ENCODE measurements at regions not wholly inside any gene's neighbourhood (a gene's known extent, or its start where the extent isn't known, plus 50 kb on each side); places are given as distances from the start of the nearest gene placed in this dataset.

GRCh38 chr6:47147175-47147727 lies 105.1 kb upstream of the ADGRF1 start:
- TF ChIP-seq, protein P1, sequence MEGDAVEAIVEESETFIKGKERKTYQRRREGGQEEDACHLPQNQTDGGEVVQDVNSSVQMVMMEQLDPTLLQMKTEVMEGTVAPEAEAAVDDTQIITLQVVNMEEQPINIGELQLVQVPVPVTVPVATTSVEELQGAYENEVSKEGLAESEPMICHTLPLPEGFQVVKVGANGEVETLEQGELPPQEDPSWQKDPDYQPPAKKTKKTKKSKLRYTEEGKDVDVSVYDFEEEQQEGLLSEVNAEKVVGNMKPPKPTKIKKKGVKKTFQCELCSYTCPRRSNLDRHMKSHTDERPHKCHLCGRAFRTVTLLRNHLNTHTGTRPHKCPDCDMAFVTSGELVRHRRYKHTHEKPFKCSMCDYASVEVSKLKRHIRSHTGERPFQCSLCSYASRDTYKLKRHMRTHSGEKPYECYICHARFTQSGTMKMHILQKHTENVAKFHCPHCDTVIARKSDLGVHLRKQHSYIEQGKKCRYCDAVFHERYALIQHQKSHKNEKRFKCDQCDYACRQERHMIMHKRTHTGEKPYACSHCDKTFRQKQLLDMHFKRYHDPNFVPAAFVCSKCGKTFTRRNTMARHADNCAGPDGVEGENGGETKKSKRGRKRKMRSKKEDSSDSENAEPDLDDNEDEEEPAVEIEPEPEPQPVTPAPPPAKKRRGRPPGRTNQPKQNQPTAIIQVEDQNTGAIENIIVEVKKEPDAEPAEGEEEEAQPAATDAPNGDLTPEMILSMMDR (IDR thresholded peaks at IDR 0.05), result no peak
- TF ChIP-seq TCF7L2 (IDR thresholded peaks at IDR 0.05; ENCODE audit: low read depth, low read length) (no peak), SIN3A (IDR thresholded peaks at IDR 0.05; ENCODE audit: borderline replicate concordance, insufficient read depth, low read depth, low read length) (no peak)
